HG03460 (cell line): ENCODE measurements at regions not wholly inside any gene's neighbourhood (a gene's known extent, or its start where the extent isn't known, plus 50 kb on each side); places are given as distances from the start of the nearest gene placed in this dataset.
"Not testable (repeated sequence)": the region's sequence is repeated elsewhere in the genome, so short reads cannot be mapped to it uniquely, and the experiment has no call there.

Source experiments
- ATAC-seq: cut with Tn5 transposase; IDR thresholded peaks from one replicate; pipeline ENCODE4 v1.9.1; 2021; ENCODE audit not compliant: unreplicated experiment

GRCh38 chr6:169145496-169145895, 108.2 kb downstream of the THBS2 start:
- no peak for ATAC-seq

DNA sequence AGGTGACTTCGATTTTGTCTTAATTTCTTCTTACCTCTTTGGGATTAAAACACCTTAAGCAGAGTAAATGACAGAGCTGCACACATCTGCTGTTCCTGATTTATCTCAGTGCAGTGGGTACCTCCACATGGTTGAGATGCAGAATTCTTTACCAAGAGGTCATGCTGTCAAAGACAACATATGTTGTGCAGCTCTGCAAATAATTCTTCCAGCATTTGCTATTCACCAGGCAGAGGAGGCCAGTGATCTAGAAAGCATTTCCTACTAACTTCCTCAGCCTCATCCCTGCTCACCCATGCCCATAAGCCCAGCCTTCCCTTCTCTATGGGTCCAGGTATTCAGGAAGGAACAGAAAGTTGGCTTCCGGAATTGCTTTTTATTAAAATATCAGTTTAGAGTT, 109.3 kb downstream of the THBS2 start:
- no peak for ATAC-seq

GRCh38 chr6:169142538-169142844, 111.2 kb downstream of the THBS2 start:
- ATAC-seq, result no peak

GRCh38 chr6:169141671-169142537, 111.7 kb downstream of the THBS2 start:
- no peak for ATAC-seq

DNA sequence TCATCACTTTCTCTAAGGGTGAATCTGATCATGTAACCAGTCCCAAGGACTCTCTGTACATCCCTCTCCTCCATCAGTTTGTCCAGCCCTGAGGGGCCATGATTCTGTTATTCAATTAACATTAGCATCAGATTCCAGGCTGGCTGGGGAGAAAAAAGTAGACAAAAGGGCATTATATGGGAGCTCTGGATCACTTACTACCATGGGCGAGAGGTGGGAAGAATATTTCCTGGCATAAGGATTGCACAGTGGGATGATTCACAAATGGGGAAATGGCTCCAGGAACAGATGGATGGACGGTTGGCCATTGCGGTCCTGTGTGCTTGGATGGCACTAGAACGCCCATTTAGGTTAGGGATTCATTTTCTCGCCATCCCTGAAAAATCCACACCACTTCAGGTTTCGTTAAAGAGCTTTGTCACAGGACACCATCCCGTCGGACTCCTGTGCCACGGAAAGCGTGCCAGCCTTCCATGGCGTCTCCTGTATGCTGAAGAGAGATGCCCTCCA, 112.6 kb downstream of the THBS2 start:
- ATAC-seq, result no peak

- no peak for ATAC-seq
These were observed 114.3 kb downstream of the THBS2 start for GRCh38 chr6:169139179-169139971.

DNA sequence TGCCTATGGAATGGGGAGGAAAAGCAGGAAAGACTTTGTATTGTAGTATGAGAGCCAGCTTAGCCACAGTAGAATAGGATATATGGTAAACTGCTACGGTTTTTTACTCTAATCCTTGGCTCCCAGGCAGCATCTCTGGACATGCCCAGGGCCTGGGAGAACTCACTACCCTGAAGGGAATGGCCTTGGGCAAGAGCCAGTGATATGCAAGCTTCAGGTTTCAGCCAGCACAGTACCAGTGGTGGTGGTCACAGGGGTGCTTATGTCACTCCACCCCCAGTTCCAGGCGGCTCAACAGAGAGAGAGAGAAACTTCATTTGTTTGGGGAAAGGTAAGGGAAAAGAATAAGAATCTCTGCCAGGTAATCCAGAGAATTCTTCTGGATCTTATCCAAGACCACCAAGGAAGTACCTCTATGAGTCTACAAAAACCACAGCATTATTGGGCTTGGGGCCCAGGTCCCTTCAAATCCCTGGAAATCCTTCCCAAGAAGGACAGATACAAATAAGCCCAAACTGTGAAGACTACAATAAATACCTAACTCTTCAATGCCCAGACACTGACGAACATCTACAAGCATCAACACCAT, 121.2 kb downstream of the THBS2 start:
- ATAC-seq, result no peak

DNA sequence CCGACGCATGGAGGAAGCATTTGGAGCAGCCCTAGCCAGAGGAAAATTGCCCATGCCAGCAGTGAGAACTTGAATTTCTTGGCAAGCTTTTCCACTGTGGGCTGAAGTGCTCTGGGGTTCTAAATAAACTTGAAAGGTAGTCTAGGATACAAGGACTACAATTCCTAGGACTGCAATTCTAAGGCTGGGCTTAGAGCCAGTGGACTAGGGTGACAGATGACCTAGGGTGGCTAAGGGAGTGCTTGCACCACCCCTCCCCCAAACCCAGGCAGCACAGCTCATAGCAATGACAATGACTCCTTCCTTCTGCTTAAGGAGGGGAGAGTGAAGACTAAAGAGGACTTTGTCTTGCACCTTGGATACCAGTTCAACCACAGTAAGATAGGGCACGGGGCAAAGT, 122.3 kb downstream of the THBS2 start:
- ATAC-seq, result no peak

GRCh38 chr6:169130113-169130512, 123.5 kb downstream of the THBS2 start:
- no peak for ATAC-seq

DNA sequence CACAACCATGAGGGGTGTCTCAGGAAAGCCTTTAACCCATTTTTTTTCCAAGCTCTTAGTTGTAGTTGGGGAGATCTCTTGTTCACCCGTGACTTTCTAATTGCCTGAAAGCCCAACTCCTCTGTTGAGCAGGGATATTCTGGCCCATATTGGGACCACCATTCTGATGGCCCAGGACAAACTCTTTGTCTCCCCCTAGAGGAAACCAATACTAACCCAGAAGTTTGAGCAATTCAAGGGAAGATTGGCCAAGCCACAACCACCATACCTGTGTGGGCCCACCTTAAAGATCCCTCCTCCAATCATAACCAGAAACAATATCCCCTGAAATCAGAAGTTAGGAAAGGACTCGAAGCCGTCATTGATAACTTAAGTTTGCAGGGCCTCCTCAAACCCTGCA, 132.6 kb downstream of the THBS2 start:
- no peak for ATAC-seq

GRCh38 chr6:169119669-169120068, 134.0 kb downstream of the THBS2 start:
- no peak for ATAC-seq

DNA sequence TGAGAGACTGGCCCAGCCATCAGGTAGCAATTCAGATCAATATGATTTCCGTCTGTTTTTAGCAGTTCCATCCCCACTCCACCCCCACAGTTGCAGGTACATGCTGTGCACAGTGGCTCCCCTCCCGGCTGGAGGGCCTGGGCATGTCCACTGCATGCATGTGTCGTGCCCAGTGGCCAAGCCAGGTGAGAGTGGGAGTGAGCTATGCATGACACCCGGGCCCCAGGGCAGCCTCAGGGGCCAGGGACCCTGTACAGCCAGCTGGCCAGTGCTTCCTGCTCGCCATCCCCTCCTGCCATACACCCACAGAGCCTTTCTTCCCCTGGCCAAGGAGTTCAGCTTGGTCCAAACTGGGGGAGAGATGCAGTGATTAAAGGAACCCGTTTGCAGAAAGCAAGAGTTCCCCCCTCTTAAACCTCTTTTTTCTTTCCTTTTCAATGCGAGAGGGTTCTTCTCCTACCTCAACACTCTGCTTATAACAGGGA, 135.3 kb downstream of the THBS2 start:
- no peak for ATAC-seq

DNA sequence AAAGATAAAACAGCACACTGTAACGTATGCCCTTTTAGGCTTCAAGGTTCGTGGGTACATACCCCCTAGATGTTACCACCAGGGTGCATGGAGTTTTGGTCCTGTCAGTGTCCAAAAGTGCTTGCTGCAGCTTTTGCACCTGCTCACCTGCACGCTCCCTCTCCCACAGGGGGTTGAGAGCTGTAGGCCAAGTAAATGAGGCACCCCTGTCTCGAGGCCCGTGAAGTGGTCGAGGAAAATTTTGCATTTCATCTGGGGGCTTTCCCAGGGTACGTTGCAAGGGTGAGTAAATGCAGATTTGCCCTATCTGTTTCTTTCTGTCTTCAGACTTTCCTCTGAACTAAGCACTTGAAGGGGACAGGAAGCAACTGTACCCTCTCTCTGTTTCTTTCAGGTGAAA, 136.0 kb downstream of the THBS2 start:
- ATAC-seq, result no peak

DNA sequence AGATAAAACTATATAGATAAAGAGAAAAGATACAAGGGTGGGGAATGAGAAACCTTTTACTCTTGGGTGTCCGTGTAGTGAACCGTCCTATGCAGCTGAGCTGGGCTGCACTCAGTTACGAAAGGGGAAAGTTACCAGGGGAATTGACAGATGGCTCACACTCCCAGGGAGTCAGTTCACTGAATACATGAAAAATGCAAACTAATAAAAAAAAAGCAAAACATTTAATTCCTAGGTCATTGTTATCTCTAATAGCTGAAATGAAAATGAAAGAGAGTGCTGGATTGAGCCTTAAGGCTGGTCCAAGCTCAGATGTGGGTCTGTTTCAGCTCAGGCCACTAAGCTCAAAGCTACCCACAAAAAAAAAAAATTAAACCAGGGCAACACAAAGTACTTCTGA, 138.0 kb downstream of the THBS2 start:
- ATAC-seq, result no peak

- ATAC-seq, result not testable (repeated sequence)
These were observed 139.0 kb downstream of the THBS2 start for GRCh38 chr6:169114632-169115031.

GRCh38 chr6:169112483-169113320, 140.9 kb downstream of the THBS2 start:
- ATAC-seq, result peak; percentile 80

GRCh38 chr6:169111203-169111602, 142.4 kb downstream of the THBS2 start:
- ATAC-seq, result no peak

GRCh38 chr6:169109411-169110220, 144.0 kb downstream of the THBS2 start:
- ATAC-seq, result no peak

GRCh38 chr6:169108753-169109152, 144.9 kb downstream of the THBS2 start:
- ATAC-seq, result no peak

GRCh38 chr6:169106176-169106575, 147.5 kb downstream of the THBS2 start:
- ATAC-seq, result no peak
